ENCODE measurements at regions not wholly inside any gene's neighbourhood (a gene's known extent, or its start where the extent isn't known, plus 50 kb on each side); places are given as distances from the start of the nearest gene placed in this dataset.
A peak's percentile ranks its signal among the peaks of the same experiment; 100 is the strongest.

DNA sequence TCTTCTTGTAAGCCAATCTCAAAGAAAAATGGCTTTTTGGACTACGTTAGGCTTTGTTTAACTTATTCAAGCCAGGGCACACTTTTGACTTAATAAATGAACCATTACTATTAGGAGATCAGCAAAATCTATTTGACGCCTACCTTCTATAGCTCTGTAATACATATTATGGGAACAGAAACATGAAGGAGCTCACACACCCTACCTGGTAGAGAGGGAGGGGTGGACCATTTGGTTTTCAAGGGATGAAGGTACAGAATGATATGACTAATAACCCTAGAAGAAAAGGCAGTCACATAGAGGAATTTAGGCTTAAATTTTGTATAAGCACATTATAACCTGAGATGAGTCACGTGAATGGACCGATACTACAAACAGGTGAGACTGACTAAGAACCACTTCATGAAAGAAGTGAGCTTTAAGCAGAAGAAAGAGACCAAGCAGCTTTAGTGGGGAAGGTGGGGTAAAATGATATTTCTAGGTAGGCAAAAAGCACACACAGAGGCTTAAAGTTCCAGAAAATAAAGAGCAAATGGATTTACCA, 106.8 kb upstream of the CTTNBP2 start (continued):
- TF ChIP-seq ESRRA (IDR thresholded peaks at IDR 0.05; ENCODE audit: borderline replicate concordance, low read length) (no peak), SMC3 (IDR thresholded peaks at IDR 0.05) (no peak), FOSB (CRISPR knock-in tag; IDR thresholded peaks at IDR 0.05) (no peak), SREBF2 (IDR thresholded peaks at IDR 0.05) (no peak), CHD2 (IDR thresholded peaks at IDR 0.05; ENCODE audit: low read length, partially characterized antibody) (no peak), KDM1A (IDR thresholded peaks at IDR 0.05; ENCODE audit: low read depth) (no peak), RFX5 (IDR thresholded peaks at IDR 0.05) (no peak), RARB (CRISPR knock-in tag; IDR thresholded peaks at IDR 0.05) (no peak), TFCP2L1 (CRISPR knock-in tag; IDR thresholded peaks at IDR 0.05) (no peak)

DNA sequence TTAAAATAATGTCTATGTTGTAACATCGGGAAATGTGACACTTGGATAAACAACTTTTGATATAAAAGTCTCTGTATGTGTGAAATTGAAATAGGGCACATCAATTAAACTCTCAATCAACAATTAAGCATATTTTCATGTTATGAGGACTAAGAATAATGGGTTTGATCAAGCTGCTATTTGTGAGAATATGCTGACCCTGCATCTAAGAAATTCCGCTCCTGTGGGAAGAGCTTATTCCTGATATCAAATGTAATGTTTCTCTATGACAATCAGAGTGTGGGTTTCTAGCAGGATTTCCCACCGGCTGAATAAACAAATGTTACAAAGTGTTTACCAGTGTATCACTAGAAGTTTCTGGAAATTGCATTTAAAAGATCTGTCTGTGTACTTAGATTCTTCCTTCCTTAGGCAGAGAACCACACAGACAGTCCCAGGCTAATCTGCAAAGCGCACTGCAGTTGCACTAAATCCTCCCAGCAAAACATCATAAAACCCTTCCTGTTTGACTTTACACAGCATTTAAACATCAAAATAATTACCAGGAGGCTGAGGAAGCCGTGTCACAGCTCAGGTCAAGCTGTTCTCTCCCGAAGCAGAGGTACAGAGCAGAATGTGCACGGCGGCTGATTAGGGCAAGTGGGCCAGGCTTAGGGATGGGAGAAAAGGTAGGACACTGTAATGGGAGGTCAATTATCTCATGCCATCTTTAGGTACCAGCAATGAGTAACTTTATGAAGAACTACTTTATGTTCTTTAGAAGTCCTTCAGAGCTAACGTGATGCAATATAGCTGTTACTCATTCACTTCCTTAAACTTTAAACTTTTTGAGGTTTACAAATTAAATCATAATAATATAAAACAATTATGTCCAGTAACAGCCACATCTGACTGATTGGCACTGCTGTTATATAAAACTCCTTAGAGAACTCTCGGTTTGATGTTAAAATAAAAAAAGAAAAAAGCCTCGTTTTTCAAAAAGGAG, 109.1 kb upstream of the CTTNBP2 start:
- POLR2A ChIA-PET = no interaction called here
- no peak for TF ChIP-seq PHF8 (IDR thresholded peaks at IDR 0.05; ENCODE audit: borderline replicate concordance, low read depth)
- peak; percentile 53 for TF ChIP-seq MAFK (IDR thresholded peaks at IDR 0.05; ENCODE audit: partially characterized antibody)
- TF ChIP-seq, protein P1, sequence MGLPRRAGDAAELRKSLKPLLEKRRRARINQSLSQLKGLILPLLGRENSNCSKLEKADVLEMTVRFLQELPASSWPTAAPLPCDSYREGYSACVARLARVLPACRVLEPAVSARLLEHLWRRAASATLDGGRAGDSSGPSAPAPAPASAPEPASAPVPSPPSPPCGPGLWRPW (IDR thresholded peaks at IDR 0.05) = no peak
- no peak for TF ChIP-seq SREBF2 (IDR thresholded peaks at IDR 0.05)
- TF ChIP-seq, protein P2, sequence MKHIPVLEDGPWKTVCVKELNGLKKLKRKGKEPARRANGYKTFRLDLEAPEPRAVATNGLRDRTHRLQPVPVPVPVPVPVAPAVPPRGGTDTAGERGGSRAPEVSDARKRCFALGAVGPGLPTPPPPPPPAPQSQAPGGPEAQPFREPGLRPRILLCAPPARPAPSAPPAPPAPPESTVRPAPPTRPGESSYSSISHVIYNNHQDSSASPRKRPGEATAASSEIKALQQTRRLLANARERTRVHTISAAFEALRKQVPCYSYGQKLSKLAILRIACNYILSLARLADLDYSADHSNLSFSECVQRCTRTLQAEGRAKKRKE (CRISPR knock-in tag; IDR thresholded peaks at IDR 0.05; ENCODE audit: low read depth) = no peak
- no peak overlapping the region for H3K27ac ChIP-seq
- H3K9me3 ChIP-seq = no peaks in the 10 kb centered on the region
- H3K4me1 ChIP-seq = no peaks in the 10 kb centered on the region
- H3K4me2 ChIP-seq = no peak overlapping the region
- no peak for DNase-seq (ENCODE audit: low read depth in 1 of 2, low spot score in 1 of 2)
- no peak for ATAC-seq
- 51% methylated on average over 11 of the region's 11 CpGs for WGBS (ENCODE audit: missing lambda C conversion rate)
- H3K4me3 ChIP-seq = no peak overlapping the region
- FAIRE-seq = no peak
- CTCF ChIA-PET = no interaction called here

DNA sequence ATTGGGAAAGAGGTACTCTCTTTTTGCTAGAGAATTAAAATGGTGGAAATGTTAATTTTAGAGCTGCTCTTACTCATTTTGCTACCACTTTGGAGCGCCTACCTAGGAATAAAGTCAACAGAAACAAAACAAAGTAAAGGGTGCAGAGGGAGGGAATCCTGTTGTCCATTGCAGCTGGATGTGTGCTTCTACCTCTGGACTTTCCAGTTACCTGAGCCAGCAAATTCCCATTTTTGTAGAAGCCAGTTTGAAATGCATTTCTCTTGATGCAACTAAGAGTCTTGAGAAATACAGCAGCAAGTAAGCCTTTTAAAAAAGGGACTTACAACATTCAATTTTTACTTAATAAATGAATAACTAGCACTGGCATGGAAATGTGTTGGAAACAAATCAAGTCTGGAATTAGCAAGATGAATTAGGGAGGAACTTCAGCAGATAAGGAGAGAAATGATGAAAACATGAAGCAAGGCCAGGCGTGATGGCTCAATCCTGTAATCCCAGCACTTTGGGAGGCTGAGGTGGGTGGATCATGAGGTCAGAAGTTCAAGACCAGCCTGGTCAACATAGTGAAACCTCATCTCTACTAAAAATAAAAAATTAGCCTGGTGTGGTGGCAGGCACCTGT, 113.5 kb upstream of the CTTNBP2 start:
- H3K4me3 ChIP-seq = no peak overlapping the region
- no peak overlapping the region for H3K27ac ChIP-seq
- no peaks in the 10 kb centered on the region for H3K9me3 ChIP-seq
- no peaks in the 10 kb centered on the region for H3K4me1 ChIP-seq
- ChIA-PET CTCF (no interaction called here), POLR2A (no interaction called here)
- DNase-seq (ENCODE audit: low read depth in 1 of 2, low spot score in 1 of 2) (no peak), FAIRE-seq (no peak), ATAC-seq (no peak)
- 14% methylated on average over 2 of the region's 2 CpGs for WGBS (ENCODE audit: missing lambda C conversion rate)
- no peak overlapping the region for H3K4me2 ChIP-seq
- no peak for TF ChIP-seq TP53 (CRISPR knock-in tag; IDR thresholded peaks at IDR 0.05)
- TF ChIP-seq, protein P3, sequence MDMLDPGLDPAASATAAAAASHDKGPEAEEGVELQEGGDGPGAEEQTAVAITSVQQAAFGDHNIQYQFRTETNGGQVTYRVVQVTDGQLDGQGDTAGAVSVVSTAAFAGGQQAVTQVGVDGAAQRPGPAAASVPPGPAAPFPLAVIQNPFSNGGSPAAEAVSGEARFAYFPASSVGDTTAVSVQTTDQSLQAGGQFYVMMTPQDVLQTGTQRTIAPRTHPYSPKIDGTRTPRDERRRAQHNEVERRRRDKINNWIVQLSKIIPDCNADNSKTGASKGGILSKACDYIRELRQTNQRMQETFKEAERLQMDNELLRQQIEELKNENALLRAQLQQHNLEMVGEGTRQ (IDR thresholded peaks at IDR 0.05) = no peak
- no peak for TF ChIP-seq JUN (IDR thresholded peaks at IDR 0.05)
- TF ChIP-seq, protein P4, sequence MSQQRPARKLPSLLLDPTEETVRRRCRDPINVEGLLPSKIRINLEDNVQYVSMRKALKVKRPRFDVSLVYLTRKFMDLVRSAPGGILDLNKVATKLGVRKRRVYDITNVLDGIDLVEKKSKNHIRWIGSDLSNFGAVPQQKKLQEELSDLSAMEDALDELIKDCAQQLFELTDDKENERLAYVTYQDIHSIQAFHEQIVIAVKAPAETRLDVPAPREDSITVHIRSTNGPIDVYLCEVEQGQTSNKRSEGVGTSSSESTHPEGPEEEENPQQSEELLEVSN (IDR thresholded peaks at IDR 0.05; ENCODE audit: borderline replicate concordance, low read depth) = no peak
- no peak for TF ChIP-seq NPAS2 (CRISPR knock-in tag; IDR thresholded peaks at IDR 0.05; ENCODE audit: borderline replicate concordance)
- TF ChIP-seq, protein P5, sequence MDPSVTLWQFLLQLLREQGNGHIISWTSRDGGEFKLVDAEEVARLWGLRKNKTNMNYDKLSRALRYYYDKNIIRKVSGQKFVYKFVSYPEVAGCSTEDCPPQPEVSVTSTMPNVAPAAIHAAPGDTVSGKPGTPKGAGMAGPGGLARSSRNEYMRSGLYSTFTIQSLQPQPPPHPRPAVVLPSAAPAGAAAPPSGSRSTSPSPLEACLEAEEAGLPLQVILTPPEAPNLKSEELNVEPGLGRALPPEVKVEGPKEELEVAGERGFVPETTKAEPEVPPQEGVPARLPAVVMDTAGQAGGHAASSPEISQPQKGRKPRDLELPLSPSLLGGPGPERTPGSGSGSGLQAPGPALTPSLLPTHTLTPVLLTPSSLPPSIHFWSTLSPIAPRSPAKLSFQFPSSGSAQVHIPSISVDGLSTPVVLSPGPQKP (IDR thresholded peaks at IDR 0.05; ENCODE audit: low read depth, low read length) = no peak
- no peak for TF ChIP-seq FOSL2 (IDR thresholded peaks at IDR 0.05)
- TF ChIP-seq FOSL2 (CRISPR knock-in tag; IDR thresholded peaks at IDR 0.05) = no peak
- TF ChIP-seq HOXB13 (CRISPR knock-in tag; IDR thresholded peaks at IDR 0.05; ENCODE audit: low read depth) = no peak
- TF ChIP-seq EHF (CRISPR knock-in tag; IDR thresholded peaks at IDR 0.05) = no peak
- TF ChIP-seq ZSCAN20 (CRISPR knock-in tag; IDR thresholded peaks at IDR 0.05) = no peak
- TF ChIP-seq HOXB5 (CRISPR knock-in tag; IDR thresholded peaks at IDR 0.05) = no peak
- TF ChIP-seq CEBPB (IDR thresholded peaks at IDR 0.05) = no peak
- TF ChIP-seq HOXA7 (CRISPR knock-in tag; IDR thresholded peaks at IDR 0.05) = no peak
- no peak for TF ChIP-seq KDM5A (IDR thresholded peaks at IDR 0.05)
- TF ChIP-seq SMC3 (IDR thresholded peaks at IDR 0.05) = no peak
- no peak for TF ChIP-seq NR3C1 (IDR thresholded peaks at IDR 0.05)
- TF ChIP-seq ZFP36 (IDR thresholded peaks at IDR 0.05; ENCODE audit: borderline replicate concordance, partially characterized antibody) = no peak
- TF ChIP-seq, protein P6, sequence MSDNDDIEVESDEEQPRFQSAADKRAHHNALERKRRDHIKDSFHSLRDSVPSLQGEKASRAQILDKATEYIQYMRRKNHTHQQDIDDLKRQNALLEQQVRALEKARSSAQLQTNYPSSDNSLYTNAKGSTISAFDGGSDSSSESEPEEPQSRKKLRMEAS (IDR thresholded peaks at IDR 0.05) = no peak

Measured in A549 (cell line).